B cell (primary cell): ENCODE measurements at regions not wholly inside any gene's neighbourhood (a gene's known extent, or its start where the extent isn't known, plus 50 kb on each side); places are given as distances from the start of the nearest gene placed in this dataset.

ENCODE experiments used
- EZH2 ChIP-seq: IDR thresholded peaks from 2 replicates; pipeline ENCODE4 v1.6.1; 2012; ENCODE audit warnings: borderline replicate concordance, low read depth, mild to moderate bottlenecking, moderate library complexity, low read length; ENCODE audit not compliant: insufficient read depth, poor library complexity, severe bottlenecking
- TF ChIP-seq, protein P1 (sequence below): fragments of 200-600 bp; IDR thresholded peaks from one replicate; pipeline ENCODE4 v1.8.0; 2022; ENCODE audit warnings: antibody characterized with exemption, mild to moderate bottlenecking

GRCh38 chr18:10215446-10215845 lies 239.0 kb upstream of the APCDD1 start:
- TF ChIP-seq, protein P1, sequence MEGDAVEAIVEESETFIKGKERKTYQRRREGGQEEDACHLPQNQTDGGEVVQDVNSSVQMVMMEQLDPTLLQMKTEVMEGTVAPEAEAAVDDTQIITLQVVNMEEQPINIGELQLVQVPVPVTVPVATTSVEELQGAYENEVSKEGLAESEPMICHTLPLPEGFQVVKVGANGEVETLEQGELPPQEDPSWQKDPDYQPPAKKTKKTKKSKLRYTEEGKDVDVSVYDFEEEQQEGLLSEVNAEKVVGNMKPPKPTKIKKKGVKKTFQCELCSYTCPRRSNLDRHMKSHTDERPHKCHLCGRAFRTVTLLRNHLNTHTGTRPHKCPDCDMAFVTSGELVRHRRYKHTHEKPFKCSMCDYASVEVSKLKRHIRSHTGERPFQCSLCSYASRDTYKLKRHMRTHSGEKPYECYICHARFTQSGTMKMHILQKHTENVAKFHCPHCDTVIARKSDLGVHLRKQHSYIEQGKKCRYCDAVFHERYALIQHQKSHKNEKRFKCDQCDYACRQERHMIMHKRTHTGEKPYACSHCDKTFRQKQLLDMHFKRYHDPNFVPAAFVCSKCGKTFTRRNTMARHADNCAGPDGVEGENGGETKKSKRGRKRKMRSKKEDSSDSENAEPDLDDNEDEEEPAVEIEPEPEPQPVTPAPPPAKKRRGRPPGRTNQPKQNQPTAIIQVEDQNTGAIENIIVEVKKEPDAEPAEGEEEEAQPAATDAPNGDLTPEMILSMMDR: no peak
- no peak for TF ChIP-seq EZH2
